8988T (cell line): ENCODE measurements at regions not wholly inside any gene's neighbourhood (a gene's known extent, or its start where the extent isn't known, plus 50 kb on each side); places are given as distances from the start of the nearest gene placed in this dataset.

ENCODE experiments used
- DNase-seq: peaks from one replicate; pipeline ENCODE4 v3.0.0; 2011

DNA sequence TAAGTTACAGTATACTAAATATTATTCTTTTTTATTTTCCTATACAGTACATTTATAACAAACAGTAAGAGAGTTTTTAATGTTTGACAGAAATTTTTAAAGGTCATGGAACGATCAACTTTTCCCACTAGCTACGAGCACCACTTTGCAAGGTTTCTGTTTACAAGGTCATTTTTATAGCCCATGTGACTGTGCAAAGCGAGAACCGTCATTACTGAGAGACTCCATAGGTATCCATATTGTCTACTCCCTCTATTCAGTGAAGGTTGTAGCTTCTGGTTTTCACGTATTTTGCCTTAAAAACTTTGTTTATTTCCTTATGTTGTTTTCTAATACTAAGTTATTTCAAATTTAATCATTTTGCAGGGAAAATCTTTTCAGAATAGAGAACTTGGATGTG is 186.3 kb upstream of the RGMB start:
- DNase-seq = no peak

DNA sequence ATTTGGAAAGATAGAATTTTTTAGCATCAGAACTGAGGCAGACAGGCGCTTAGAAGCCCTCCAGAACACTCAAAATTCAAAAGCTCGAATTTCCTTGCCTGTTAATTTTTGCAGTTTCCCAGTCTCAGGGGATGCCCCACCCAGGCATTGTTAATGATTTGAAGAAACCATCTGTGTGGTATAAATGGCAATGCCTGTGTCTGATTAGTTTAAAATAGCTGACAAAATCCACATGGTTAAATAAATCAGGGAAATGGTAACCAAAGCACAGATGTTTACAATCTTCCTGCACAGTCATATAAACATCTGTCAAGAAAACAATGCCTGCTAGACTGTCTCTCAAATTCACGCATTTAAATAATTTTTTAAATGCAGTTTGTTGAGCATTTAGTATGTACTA is 185.2 kb upstream of the RGMB start:
- DNase-seq = no peak

DNA sequence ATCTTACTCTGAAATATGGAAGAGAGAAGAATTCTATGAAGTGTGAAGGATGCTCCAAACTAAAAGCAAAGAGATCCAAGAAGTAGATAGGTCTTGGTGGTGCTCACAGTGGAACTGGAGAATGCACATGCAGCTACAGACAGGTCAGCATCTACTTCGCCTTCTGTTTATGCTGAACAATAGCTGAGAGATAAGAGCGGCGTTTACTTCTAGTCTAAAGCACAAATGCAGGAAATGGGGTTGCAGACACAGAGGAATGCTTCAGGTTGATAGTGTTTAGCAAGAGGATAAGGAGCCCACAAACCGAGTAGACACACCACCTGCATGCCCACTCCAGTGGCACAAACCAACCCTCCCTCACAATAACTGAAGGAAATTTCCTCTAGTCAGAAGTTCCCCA is 180.0 kb upstream of the RGMB start:
- DNase-seq = no peak

DNA sequence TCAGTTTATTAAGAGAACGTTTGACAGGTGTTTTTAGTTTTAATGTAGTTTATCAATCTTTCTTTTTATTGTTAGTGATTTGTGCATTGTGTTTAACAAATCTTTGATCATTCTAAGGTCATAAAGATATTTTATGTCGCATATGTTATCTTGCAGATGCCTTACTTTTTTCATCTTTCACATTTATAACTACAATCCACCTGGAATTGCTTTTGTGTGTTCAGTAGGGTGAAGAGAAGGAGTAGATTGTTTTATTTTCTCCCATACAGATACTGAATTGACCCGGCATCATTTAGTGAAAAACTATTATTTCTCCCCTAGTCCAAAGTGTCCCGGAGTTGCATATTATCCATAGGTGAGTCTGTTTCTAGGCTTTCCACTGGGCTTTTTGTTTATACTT is 179.4 kb upstream of the RGMB start:
- DNase-seq = no peak

DNA sequence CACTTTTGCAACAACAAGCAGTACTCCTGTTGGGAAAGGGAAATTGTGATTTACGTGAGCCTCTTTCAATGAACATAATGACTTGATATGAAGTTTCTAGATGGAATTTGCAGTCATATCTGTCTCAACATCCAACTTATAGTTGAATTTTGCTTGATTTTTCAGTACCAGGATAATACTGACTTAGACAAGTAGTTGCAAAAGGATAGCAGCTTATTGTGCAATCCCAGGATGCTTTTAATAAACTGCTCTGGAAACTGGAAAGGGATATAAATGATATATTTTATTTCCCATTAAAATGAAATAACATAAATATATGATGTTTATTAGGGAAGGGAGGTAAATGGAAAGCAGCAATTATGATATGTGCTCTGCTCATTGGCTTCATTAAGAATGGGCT is 174.4 kb upstream of the RGMB start:
- no peak for DNase-seq

DNA sequence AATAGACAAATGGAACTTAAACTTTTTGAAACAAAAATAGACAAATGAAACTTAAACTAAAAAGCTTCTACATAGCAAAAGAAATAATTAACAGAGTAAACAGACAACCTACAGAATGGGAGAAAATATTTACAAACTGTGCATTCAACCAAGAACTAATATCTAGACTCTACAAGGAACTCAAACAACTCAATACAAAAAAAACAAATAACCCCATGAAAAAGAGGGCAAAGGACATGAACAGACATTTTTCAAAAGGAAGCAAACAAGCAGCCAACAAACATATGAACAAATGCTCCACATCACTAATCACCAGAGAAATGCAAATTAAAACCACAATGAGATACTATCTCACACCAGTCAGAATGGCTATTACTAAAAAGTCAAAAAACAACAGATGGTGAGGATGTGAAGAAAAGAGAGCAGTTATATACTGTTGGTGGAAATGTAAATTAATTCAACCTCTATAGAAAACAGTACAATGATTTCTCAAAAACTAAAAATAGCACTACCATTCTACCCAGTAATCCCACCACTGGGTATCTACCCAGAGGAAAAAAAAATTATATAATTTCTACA is 170.8 kb upstream of the RGMB start:
- no peak for DNase-seq

DNA sequence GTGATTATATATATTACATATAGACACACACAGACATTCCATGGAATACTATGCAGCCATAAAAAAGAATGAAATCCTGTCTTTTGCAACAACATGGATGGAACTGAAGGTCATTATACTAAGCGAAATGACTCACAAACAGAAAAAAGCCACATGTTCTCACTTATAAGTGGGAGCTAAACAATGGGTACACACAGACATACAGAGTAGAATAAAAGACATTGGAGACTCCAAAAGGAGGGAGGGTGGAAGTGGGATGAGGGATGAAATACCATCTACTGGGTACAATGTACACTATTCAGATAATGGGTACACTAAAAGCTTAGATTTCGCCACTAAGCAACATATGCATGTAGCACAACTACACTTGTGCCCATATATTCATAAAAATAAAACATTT is 170.0 kb upstream of the RGMB start:
- no peak for DNase-seq

DNA sequence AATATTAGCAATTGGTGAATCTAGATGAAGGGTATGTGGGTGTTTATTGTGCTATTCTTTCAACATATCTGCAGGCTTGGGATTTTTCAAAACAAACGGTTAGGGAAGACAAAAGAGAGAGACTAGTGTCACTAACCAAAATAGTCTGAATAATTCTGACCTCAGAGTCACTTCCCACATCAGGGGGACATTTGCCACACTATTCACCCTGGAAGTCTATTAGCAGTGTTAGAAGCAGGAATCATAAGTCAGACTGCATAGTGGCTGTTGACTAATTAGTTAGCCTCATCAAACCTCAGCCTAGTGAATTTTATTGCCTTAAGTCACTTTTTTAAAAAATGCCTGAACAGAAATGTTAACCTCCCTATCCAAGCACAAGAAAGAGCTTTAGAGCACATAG is 169.2 kb upstream of the RGMB start:
- DNase-seq = no peak

DNA sequence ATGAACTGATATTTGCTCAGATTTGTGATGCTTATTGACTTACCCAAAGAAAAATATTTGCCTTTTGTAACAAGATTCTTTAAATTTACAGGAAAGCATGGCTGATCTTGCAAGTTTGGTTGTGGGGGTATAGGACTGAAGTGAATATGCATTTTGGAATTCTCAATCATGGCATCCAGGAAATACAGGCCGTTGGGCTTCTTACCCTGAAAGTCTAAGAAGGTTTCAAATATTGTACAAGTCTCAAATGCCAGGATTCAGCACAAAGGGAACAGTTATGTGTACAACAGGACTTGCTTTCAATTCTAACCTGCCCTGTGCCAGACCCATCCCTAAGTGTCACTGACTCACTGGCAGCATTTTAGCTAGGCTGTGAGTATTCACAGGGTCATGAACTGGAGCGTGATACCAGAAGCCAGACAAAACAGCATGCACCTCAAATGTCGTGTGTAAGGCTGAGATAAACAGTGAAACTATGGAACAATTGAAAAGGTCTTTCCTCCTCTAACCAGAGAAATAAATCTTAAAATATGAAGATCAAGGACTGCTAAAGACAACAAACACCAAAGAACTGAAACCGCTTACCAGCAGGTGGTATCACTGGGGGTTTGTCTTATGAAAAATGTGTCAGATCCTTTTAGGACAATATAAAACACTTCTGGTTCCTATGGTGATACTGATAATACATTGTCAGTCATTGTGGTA is 168.6 kb upstream of the RGMB start:
- DNase-seq = no peak

DNA sequence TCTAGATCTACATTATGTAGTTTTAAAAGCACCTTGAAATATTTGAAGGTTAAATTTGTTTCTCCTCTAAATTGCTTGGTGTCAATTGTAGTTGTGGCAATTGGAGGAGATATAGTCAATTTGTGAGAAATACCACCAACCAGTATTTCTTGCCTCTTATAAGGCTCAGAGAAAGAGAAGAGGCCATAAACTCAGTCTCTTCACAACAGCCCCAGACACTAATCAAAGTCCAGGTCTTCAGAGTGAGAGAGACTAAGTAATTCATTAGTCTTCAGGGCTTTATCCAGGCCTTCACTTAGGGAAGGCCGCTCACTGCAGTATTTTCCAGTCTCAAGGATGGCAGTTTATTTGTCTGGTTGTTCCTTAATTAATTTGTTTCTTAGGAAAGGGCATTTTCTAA is 168.0 kb upstream of the RGMB start:
- DNase-seq = no peak

DNA sequence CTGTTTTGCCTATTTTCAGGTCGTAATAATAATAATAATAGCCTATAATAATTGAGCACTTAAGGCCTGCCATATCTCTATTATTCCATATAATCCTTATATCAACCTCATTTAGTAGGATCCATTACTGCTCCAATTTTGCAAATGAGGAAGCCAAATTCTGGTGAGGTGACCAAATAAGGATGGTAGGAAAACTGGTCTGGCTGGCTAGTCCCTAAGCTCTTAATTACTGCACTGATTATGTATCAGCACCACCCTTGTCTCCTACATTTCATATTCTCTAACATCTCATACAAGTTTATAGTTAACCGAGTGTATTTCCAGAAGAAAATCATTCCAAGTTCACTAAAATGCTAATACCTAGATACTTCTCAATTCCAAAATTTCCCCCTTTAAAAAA is 166.5 kb upstream of the RGMB start:
- no peak for DNase-seq

DNA sequence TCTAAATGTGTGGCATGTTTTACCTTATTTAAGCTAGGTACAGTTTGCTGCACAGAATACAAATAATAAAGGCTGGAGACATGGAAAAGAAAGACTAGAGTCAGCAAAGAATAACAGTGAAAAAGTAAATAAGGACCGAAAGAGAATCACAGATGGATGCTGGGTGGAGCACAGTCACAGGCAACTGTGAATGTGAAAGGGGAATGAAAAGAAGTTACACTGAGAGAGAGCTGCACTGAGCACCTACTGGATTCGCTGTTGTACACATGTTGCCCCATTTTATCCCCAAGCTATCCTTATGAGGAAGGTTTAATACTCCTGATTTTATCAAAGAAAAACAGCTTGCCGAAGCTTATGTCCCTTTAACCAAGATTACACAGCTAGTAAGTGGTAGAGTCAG is 165.4 kb upstream of the RGMB start:
- no peak for DNase-seq

DNA sequence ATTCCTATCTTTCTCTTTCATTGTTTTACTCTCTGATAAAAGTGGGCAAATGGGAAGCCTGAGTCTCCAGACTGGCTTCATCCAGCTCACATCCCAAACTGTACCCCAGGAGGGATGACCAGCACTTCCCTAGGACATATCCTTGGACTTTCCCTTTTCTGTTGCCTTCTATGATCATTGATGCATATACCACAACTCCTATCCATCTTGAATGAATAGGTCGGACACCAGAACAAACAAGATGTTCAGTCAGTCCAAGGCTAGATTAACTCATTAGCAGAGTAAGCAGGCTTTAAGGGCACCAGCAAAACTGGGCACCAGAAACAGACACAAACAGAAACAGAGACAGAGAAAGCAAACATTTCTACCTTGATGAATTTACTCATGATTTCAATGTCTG is 159.1 kb upstream of the RGMB start:
- no peak for DNase-seq

DNA sequence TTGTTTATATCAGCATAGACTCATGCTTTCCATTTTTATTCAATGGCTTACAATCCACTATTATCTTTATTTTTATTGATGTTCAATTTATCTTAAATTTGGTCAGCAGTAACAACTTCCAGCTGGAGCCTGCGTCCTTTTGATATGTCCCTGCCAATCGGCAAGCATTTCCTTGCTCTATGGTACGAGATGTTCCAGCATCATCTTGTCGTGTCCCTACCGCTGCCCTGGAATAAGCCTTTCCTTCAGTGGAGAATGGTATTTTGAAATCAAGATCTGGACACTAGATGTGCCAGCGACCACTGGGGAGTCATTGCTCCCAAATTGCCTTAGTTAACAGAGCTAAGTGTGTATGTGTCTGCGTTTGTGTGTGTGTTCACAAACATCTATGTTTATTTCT is 151.6 kb upstream of the RGMB start:
- DNase-seq = no peak

DNA sequence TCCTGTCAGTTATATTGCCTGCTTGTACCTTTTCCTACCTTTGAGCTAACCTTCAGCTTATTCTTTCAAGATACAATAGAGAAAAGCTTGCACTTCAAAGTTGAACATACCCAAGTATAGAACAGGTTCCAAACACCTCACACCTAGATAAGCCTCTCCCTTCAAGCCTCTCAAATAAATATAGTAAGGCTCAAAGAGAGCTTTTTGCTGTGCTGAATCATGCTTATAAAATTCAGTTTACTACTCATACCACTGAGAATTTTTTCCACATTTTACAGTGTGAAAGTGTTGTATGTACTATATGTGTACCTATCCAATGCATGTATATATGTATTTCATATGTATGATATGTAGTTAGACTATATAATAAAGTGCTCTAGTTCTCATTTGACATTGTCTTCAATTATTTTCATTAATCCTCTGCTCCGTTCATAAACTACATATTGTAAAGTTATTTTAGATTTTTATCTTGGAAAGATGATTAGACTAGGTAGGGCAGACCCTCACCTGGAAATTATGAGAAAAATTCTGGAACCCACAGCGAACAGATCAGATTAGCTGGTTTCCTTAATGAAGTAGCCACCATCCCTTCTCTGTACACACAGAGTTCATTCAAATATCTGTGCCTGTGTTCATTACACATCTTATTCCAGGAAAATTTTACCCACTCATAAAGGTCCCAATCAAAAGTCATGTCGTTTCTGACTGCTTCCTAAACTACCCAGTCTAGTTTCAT is 149.2 kb upstream of the RGMB start:
- no peak for DNase-seq

DNA sequence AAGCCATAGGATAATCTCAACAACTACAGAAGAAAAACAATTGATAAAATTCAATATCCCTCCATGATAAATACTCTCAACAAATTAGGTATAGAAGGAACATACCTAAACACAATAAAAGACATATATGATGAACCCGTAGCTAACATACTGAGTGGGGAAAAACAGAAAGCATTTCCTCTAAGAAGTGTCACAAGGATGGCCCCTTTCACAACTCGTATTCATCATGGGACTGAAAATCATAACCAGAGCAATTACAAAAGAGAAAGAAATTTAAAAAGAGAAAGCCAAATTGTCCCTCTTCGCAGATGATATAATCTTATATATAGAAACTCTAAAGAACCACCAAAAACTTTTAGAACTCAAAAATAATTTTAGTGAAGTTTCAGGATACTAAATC is 146.3 kb upstream of the RGMB start:
- DNase-seq = no peak

DNA sequence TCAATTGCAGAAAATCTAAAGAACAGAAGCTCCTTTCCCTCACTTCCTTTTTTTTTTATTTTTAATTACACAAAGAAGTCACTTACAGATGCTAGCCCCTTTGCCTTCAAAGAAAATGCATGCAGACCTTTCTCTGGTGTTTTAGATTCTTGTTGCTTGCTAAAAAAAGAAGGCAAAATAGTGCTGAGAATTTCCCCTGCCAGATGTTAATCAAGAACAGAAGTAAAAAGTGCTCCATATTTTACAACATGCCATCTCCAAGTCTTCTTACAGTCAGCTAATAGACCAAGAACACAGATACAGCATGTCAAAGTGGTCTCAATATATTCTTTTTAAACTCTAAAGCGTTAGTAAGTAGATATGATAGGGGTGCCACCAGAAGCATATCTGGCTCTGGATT is 142.8 kb upstream of the RGMB start:
- DNase-seq = no peak

DNA sequence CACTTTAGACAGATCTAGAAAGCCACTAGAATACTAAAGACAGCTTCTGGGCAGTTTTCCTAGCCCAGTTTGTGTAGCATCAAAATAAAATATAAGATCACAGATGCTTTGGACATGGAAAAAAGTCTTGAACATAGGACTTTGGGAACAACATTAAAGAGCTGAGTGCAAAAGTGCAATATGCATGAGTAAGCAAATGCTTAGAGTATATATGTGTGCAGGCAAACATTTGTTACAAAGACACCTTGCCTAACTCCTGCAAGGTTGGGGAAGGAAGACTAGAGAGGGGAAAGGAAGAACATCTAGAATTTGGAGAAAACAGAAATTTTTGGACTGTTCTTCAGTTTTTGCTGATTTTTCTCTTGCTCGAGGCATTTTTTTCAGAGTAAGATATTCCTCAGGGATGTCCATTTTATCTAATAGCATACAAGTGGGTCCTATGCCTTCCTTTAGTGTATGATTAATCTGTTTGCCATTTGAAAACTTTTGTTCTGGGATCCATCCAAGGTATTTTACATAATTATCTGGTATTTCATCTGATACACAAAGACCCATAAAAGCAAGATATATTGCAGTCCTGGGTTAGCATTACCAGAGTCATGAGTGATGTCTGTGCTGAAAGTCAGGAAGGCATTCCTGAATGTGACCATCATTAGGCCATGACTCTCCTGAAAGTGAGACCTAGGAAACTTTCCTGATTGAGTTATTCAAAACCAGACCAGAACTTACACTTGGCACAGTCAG is 142.0 kb upstream of the RGMB start:
- DNase-seq = no peak

DNA sequence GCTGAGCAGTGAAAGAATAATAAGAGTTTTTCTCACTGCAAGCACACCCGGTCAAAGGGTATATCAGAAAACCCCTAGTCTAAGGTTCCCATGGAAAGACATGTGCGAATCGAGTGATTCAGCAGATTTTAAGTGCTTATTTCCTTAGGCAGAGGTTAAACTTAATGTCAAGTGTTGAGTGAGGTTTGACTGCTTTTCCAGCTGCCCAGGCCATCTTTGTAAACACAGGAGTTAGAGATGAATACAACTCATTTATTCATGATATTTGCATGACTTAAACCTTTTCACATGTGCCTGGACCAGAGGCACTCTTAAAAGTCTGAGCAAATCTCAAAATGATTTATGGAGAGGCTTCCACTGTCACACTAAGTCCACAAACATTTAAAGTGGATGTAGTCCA is 137.8 kb upstream of the RGMB start:
- no peak for DNase-seq

DNA sequence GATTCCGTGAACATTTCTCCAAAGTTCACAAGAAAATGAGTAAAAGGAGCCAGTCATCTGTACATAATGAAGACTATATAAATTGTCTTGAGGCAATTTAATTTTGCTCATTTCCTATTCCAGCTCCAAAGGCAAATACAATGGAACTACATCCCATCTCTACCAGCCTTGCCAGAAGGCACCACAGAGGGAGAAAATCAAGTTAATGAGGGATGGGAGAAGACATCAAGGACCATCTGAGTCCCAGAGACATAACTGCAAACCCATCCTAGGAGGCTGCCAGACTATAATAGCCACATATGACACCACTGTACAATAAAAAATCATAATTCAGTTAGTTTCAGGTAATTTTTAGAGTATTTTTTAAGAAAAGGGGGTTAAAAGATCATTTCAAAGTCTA is 136.3 kb upstream of the RGMB start:
- no peak for DNase-seq

DNA sequence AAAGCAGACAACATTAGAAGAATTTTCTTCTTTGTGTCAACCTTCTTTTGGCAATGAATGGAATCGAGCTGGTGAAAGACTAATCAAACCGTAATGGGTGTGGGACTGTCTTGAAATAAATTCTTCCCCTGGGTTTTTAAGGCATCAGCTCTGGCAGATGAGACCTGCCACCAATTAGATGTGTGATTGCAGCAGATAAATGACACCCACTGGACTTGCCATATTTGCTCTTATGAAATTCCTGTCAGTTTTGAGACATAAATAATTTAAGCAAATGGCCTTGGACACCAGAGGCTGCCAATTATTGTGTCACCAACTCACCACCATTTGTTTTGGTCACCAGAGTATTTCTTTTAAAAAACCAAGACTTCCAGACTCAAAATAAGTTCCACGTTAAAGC is 135.9 kb upstream of the RGMB start:
- DNase-seq = no peak

DNA sequence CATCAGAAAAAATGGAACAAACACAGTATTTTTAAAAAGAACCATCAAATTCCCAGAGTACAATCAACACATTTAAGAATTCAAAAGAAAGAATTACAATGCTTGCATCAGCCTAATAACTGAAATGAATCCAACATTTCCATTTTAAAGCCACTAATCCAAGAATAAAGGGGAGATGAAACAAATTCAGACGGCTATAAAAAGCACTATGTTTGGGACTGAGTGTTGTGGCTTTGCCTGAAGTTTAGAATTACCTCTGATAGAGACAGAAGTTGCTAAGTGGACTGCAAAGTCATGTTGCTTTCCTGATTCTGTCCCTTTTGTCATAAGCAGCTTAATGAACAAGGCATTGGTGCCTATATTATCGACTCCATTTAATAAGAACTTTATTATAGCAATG is 135.4 kb upstream of the RGMB start:
- DNase-seq = no peak

DNA sequence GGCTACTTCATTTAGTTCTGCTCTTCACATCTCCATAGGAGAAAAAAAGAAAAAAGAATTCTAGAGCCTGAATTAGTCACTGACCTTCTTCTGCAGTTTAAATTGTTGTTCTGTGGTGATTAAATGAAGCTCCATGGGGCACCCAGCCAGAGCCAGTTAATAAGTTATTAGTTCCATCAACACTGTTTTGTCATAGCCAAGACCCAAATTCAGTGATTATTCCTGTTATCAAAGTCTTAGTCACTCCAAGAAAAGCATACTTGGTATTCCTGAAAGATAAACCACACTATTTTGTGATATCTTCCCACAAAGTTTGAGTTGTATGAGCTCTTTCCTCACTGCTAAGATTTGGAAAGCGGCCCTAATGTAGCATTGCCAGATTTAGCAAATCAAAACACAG is 134.8 kb upstream of the RGMB start:
- no peak for DNase-seq

DNA sequence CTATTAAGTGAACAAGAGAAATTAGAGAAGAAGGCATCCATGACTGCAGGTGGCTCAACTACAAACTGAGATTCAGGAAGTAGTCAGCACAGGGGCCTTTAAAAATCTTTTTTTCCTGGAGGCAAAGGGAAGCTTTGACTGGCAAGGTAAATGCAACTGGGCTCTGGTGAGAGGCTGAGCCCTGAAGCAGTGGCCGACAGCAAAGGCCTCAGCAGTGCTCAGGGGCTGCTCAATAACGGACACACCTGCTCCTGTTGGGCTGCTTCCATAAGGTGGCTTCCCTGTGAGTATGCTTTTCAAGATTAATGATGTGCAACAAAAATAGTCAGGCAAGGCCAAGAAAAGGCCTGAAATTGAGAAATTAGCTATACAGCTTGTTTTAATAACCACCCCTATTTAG is 134.2 kb upstream of the RGMB start:
- DNase-seq = no peak
